ENCODE measurements at regions not wholly inside any gene's neighbourhood (a gene's known extent, or its start where the extent isn't known, plus 50 kb on each side); places are given as distances from the start of the nearest gene placed in this dataset.

DNA sequence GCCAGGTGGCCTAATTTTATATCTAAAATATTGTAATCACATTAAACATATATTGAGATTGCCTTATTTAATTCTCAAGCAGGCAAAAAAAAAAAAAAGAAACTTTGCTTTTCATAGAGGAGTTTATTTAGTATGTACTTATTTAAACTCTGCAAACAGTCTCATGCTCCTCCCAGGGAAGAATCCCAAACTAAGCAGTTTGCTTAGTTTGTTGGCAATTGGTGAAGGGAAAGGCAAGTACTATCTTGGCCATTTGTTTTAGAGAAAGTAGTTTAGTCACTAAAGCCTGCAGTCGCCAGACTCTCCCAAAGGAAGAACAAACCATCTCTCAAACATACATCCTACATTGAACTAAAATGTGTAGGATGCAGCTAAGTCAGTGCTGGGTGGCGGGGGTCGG is 226.8 kb downstream of the CDC14C start:
- no peak for TF ChIP-seq SUZ12 (IDR thresholded peaks at IDR 0.05; ENCODE audit: extremely low read depth, insufficient read depth, insufficient read length)
- TF ChIP-seq YY1 (IDR thresholded peaks at IDR 0.05; ENCODE audit: insufficient read depth, insufficient read length): no peak
